NCI-H1930 (cell line): ENCODE measurements at regions not wholly inside any gene's neighbourhood (a gene's known extent, or its start where the extent isn't known, plus 50 kb on each side); places are given as distances from the start of the nearest gene placed in this dataset.

Source experiments
- DNase-seq, 2 experiments: peaks; one replicate each; lab custom pipeline; 2025; lab: John Stamatoyannopoulos, UW

GRCh38 chr1:218715961-218716669 is 371.0 kb downstream of the TGFB2 start:
- no peak for DNase-seq

- no peak for DNase-seq
These were observed 372.4 kb downstream of the TGFB2 start for GRCh38 chr1:218717575-218717974.

GRCh38 chr1:218718206-218718605 is 373.1 kb downstream of the TGFB2 start:
- no peak for DNase-seq

- DNase-seq = no peak
These were observed 373.8 kb downstream of the TGFB2 start for GRCh38 chr1:218718977-218719376.

- no peak for DNase-seq
These were observed 383.9 kb downstream of the TGFB2 start for GRCh38 chr1:218728898-218729565.

- DNase-seq = no peak
These were observed 390.4 kb downstream of the TGFB2 start for GRCh38 chr1:218735436-218736032.

- DNase-seq = no peak
These were observed 394.3 kb downstream of the TGFB2 start for GRCh38 chr1:218739426-218739825.

GRCh38 chr1:218741852-218742251 is 396.7 kb downstream of the TGFB2 start:
- no peak for DNase-seq

GRCh38 chr1:218742467-218743262 is 397.5 kb downstream of the TGFB2 start:
- no peak for DNase-seq

- DNase-seq = no peak
These were observed 398.8 kb downstream of the TGFB2 start for GRCh38 chr1:218743861-218744505.

- no peak for DNase-seq
These were observed 402.9 kb downstream of the TGFB2 start for GRCh38 chr1:218748071-218748470.

- DNase-seq = no peak
These were observed 405.3 kb downstream of the TGFB2 start for GRCh38 chr1:218750216-218750970.

- DNase-seq = no peak
These were observed 406.2 kb downstream of the TGFB2 start for GRCh38 chr1:218751208-218751948.

GRCh38 chr1:218752126-218752525 is 407.0 kb downstream of the TGFB2 start:
- no peak for DNase-seq

- no peak for DNase-seq
These were observed 409.3 kb downstream of the TGFB2 start for GRCh38 chr1:218754477-218754876.

GRCh38 chr1:218755128-218755527 is 410.0 kb downstream of the TGFB2 start:
- DNase-seq = no peak

GRCh38 chr1:218759795-218760194 is 413.9 kb upstream of the LYPLAL1 start:
- DNase-seq = no peak

GRCh38 chr1:218760601-218761570 is 412.8 kb upstream of the LYPLAL1 start:
- no peak for DNase-seq

GRCh38 chr1:218763538-218763937 is 410.1 kb upstream of the LYPLAL1 start:
- no peak for DNase-seq
